GM19035 (cell line): ENCODE measurements at regions not wholly inside any gene's neighbourhood (a gene's known extent, or its start where the extent isn't known, plus 50 kb on each side); places are given as distances from the start of the nearest gene placed in this dataset.

Experiments
- ATAC-seq: cut with Tn5 transposase; IDR thresholded peaks from one replicate; pipeline ENCODE4 v1.9.1; 2021; ENCODE audit not compliant: unreplicated experiment

DNA sequence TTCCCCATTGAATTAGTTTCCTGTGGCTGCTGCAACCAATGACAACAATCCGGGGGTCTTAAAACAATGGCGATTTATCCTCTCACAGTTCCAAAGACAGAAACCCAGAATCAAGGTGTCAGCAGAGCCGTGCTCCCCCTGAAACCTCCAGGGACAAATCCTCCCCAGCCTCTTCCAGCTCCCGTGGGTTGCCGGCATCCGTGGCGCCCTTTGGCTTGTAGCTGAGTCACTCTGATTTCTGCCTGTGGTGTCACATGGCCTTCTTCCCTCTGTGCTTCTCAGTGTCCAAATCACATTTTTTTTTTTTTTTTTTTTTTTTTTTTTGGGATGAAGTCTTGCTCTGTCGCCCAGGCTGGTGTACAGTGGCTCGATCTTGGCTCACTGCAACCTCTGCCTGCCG, 64.5 kb upstream of the STX18 start:
- no peak for ATAC-seq

GRCh38 chr4:4605849-4606248, 64.0 kb upstream of the STX18 start:
- no peak for ATAC-seq

GRCh38 chr4:4603592-4603991, 61.7 kb upstream of the STX18 start:
- ATAC-seq: no peak

GRCh38 chr4:4603067-4603466, 61.2 kb upstream of the STX18 start:
- no peak for ATAC-seq

DNA sequence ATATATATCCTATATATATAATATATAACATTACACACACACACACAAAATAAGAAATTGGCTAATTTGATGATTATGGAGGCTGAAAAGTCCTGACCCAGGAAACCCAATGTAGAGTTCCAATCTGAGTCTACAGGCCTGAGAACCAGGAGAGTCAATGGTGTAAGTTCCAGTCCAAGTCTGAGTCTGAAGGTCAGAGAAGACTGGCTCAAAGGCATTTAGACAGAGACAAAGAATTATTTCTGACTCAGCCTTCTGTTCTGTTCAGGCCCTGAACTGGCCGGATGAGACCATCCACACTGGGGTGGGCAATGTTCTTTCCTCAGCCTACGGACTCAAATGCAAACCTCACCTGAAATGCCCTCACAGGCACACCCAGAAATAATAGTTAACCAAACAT, 60.6 kb upstream of the STX18 start:
- ATAC-seq: no peak

GRCh38 chr4:4601803-4602369, 60.0 kb upstream of the STX18 start:
- ATAC-seq: no peak

DNA sequence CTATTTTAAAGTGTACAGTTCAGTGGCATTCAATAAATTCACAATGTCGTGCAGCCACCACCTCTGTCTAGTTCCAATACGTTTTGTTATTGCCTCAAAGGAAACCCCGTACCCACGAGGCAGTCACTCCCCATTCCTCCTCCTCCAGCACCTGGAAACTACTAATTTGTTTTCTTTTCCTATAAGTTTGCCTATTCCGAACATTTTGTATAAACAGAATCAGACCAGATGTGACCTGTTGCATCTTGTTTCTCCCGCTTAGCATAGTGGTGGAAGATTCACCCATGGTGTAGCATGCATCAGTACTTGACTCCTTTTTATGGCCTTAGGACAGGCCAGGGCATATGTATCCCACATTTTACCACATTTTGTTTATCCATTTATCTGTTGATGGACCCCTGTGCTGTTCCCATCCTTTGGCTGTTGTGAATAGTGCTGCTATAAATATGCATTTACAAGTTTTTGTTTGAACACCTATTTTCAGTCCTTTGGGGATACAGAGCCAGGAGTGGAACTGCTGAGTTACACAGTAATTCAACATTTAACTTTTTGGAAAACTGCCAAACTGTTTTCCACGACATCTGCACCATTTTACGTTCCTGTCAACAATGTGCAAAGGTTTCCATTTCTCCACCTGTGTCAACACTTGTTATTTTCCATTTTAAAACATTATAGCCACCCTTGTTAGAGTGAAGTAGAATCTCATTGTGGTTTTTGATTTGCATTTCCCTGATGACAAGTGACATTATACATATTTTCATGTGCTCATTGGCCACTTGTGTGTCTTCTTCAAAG, 57.8 kb upstream of the STX18 start:
- ATAC-seq: no peak

- ATAC-seq: no peak
Observed at GRCh38 chr4:4598851-4599411, 57.1 kb upstream of the STX18 start.

DNA sequence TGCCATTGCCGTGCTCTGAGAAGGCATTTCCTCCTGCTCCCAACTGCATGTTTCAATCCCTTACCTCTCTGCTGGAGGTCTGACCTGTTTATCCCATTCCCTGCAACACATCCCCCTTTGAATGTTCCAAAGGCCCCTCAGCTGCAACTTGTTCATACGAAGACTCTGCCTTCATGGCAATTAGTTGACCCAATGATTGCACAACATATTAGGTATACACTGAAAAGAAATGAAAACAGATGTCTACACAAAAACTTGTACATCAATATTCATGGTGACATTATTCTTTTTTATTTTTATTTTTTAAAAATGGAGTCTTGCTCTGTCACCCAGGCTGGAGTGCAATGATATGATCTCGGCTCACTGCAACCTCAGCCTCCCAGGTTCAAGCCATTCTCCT, 54.9 kb upstream of the STX18 start:
- ATAC-seq: no peak

- ATAC-seq: no peak
Observed at GRCh38 chr4:4595252-4595651, 53.4 kb upstream of the STX18 start.

GRCh38 chr4:4594285-4594920, 52.6 kb upstream of the STX18 start:
- no peak for ATAC-seq

GRCh38 chr4:4593596-4594284, 51.9 kb upstream of the STX18 start:
- ATAC-seq: no peak

- ATAC-seq: no peak
Observed at GRCh38 chr4:4592414-4592813, 50.6 kb upstream of the STX18 start.
